ENCODE measurements at regions not wholly inside any gene's neighbourhood (a gene's known extent, or its start where the extent isn't known, plus 50 kb on each side); places are given as distances from the start of the nearest gene placed in this dataset.

GRCh38 chr1:58264462-58264861 lies 282.1 kb downstream of the OMA1 start:
- H3K9ac ChIP-seq (ENCODE audit: low read length in 5 of 5): no peak overlapping the region
- no peaks in the 10 kb centered on the region for H3K36me3 ChIP-seq (ENCODE audit: control insufficient read depth in 5 of 5, insufficient read depth in 5 of 5, low read length in 5 of 5)
- H3K9me3 ChIP-seq (ENCODE audit: control insufficient read depth in 5 of 5, low read length in 5 of 5): peaks cover 0 to 3% (median 0%) of the 10 kb centered on the region in 5 donors
- no peaks in the 10 kb centered on the region for H3K27me3 ChIP-seq (ENCODE audit: control insufficient read depth in 5 of 5, insufficient read depth in 4 of 5, low read length in 5 of 5)
- no peak overlapping the region for H3K4me3 ChIP-seq (ENCODE audit: low read depth in 1 of 5, low read length in 5 of 5)
- no peaks in the 10 kb centered on the region for H3K4me1 ChIP-seq (ENCODE audit: control insufficient read depth in 5 of 5, insufficient read depth in 5 of 5, low read length in 5 of 5)
- H3K27ac ChIP-seq (ENCODE audit: low read depth, low read length): no peak overlapping the region

GRCh38 chr1:58262702-58263101 lies 283.8 kb downstream of the OMA1 start:
- Histone ChIP-seq H3K9me3 (ENCODE audit: control insufficient read depth in 5 of 5, low read length in 5 of 5) (peaks cover 0 to under 1% (median 0%) of the 10 kb centered on the region in 5 donors), H3K36me3 (ENCODE audit: control insufficient read depth in 5 of 5, insufficient read depth in 5 of 5, low read length in 5 of 5) (no peaks in the 10 kb centered on the region), H3K27ac (ENCODE audit: low read depth, low read length) (no peak overlapping the region), H3K27me3 (ENCODE audit: control insufficient read depth in 5 of 5, insufficient read depth in 4 of 5, low read length in 5 of 5) (no peaks in the 10 kb centered on the region), H3K4me1 (ENCODE audit: control insufficient read depth in 5 of 5, insufficient read depth in 5 of 5, low read length in 5 of 5) (no peaks in the 10 kb centered on the region), H3K4me3 (ENCODE audit: low read depth in 1 of 5, low read length in 5 of 5) (no peak overlapping the region), H3K9ac (ENCODE audit: low read length in 5 of 5) (no peak overlapping the region)

- no peak overlapping the region for H3K4me3 ChIP-seq (ENCODE audit: low read depth in 1 of 5, low read length in 5 of 5)
- no peaks in the 10 kb centered on the region for H3K27me3 ChIP-seq (ENCODE audit: control insufficient read depth in 5 of 5, insufficient read depth in 4 of 5, low read length in 5 of 5)
- no peaks in the 10 kb centered on the region for H3K9me3 ChIP-seq (ENCODE audit: control insufficient read depth in 5 of 5, low read length in 5 of 5)
- no peak overlapping the region for H3K9ac ChIP-seq (ENCODE audit: low read length in 5 of 5)
- no peaks in the 10 kb centered on the region for H3K4me1 ChIP-seq (ENCODE audit: control insufficient read depth in 5 of 5, insufficient read depth in 5 of 5, low read length in 5 of 5)
- H3K27ac ChIP-seq (ENCODE audit: low read depth, low read length): no peak overlapping the region
- no peaks in the 10 kb centered on the region for H3K36me3 ChIP-seq (ENCODE audit: control insufficient read depth in 5 of 5, insufficient read depth in 5 of 5, low read length in 5 of 5)
These were observed 288.4 kb downstream of the OMA1 start for GRCh38 chr1:58258082-58258481.

GRCh38 chr1:58257003-58257402 lies 289.5 kb downstream of the OMA1 start:
- Histone ChIP-seq H3K27me3 (ENCODE audit: control insufficient read depth in 5 of 5, insufficient read depth in 4 of 5, low read length in 5 of 5) (no peaks in the 10 kb centered on the region), H3K9ac (ENCODE audit: low read length in 5 of 5) (no peak overlapping the region), H3K4me3 (ENCODE audit: low read depth in 1 of 5, low read length in 5 of 5) (no peak overlapping the region), H3K27ac (ENCODE audit: low read depth, low read length) (no peak overlapping the region), H3K36me3 (ENCODE audit: control insufficient read depth in 5 of 5, insufficient read depth in 5 of 5, low read length in 5 of 5) (no peaks in the 10 kb centered on the region), H3K4me1 (ENCODE audit: control insufficient read depth in 5 of 5, insufficient read depth in 5 of 5, low read length in 5 of 5) (no peaks in the 10 kb centered on the region), H3K9me3 (ENCODE audit: control insufficient read depth in 5 of 5, low read length in 5 of 5) (no peaks in the 10 kb centered on the region)

- no peaks in the 10 kb centered on the region for H3K27me3 ChIP-seq (ENCODE audit: control insufficient read depth in 5 of 5, insufficient read depth in 4 of 5, low read length in 5 of 5)
- H3K36me3 ChIP-seq (ENCODE audit: control insufficient read depth in 5 of 5, insufficient read depth in 5 of 5, low read length in 5 of 5): no peaks in the 10 kb centered on the region
- no peak overlapping the region for H3K9ac ChIP-seq (ENCODE audit: low read length in 5 of 5)
- H3K4me3 ChIP-seq (ENCODE audit: low read depth in 1 of 5, low read length in 5 of 5): no peak overlapping the region
- no peaks in the 10 kb centered on the region for H3K4me1 ChIP-seq (ENCODE audit: control insufficient read depth in 5 of 5, insufficient read depth in 5 of 5, low read length in 5 of 5)
- no peaks in the 10 kb centered on the region for H3K9me3 ChIP-seq (ENCODE audit: control insufficient read depth in 5 of 5, low read length in 5 of 5)
- H3K27ac ChIP-seq (ENCODE audit: low read depth, low read length): no peak overlapping the region
These were observed 290.0 kb downstream of the OMA1 start for GRCh38 chr1:58256546-58256945.

- Histone ChIP-seq H3K9ac (ENCODE audit: low read length in 5 of 5) (no peak overlapping the region), H3K4me3 (ENCODE audit: low read depth in 1 of 5, low read length in 5 of 5) (no peak overlapping the region), H3K27ac (ENCODE audit: low read depth, low read length) (no peak overlapping the region), H3K36me3 (ENCODE audit: control insufficient read depth in 5 of 5, insufficient read depth in 5 of 5, low read length in 5 of 5) (no peaks in the 10 kb centered on the region), H3K4me1 (ENCODE audit: control insufficient read depth in 5 of 5, insufficient read depth in 5 of 5, low read length in 5 of 5) (no peaks in the 10 kb centered on the region), H3K9me3 (ENCODE audit: control insufficient read depth in 5 of 5, low read length in 5 of 5) (no peaks in the 10 kb centered on the region), H3K27me3 (ENCODE audit: control insufficient read depth in 5 of 5, insufficient read depth in 4 of 5, low read length in 5 of 5) (no peaks in the 10 kb centered on the region)
These were observed 290.5 kb downstream of the OMA1 start for GRCh38 chr1:58256041-58256440.

- Histone ChIP-seq H3K4me1 (ENCODE audit: control insufficient read depth in 5 of 5, insufficient read depth in 5 of 5, low read length in 5 of 5) (peaks cover 0 to 2% (median 2%) of the 10 kb centered on the region in 5 donors), H3K36me3 (ENCODE audit: control insufficient read depth in 5 of 5, insufficient read depth in 5 of 5, low read length in 5 of 5) (no peaks in the 10 kb centered on the region), H3K27ac (ENCODE audit: low read depth, low read length) (no peak overlapping the region), H3K4me3 (ENCODE audit: low read depth in 1 of 5, low read length in 5 of 5) (no peak overlapping the region), H3K27me3 (ENCODE audit: control insufficient read depth in 5 of 5, insufficient read depth in 4 of 5, low read length in 5 of 5) (peaks cover 0 to 6% (median 4%) of the 10 kb centered on the region in 5 donors), H3K9ac (ENCODE audit: low read length in 5 of 5) (no peak overlapping the region), H3K9me3 (ENCODE audit: control insufficient read depth in 5 of 5, low read length in 5 of 5) (no peaks in the 10 kb centered on the region)
These were observed 291.3 kb downstream of the OMA1 start for GRCh38 chr1:58255192-58255591.

- Histone ChIP-seq H3K27ac (ENCODE audit: low read depth, low read length) (no peak overlapping the region), H3K4me3 (ENCODE audit: low read depth in 1 of 5, low read length in 5 of 5) (no peak overlapping the region), H3K4me1 (ENCODE audit: control insufficient read depth in 5 of 5, insufficient read depth in 5 of 5, low read length in 5 of 5) (peaks cover 0 to 12% (median 10%) of the 10 kb centered on the region in 5 donors), H3K36me3 (ENCODE audit: control insufficient read depth in 5 of 5, insufficient read depth in 5 of 5, low read length in 5 of 5) (no peaks in the 10 kb centered on the region), H3K9me3 (ENCODE audit: control insufficient read depth in 5 of 5, low read length in 5 of 5) (no peaks in the 10 kb centered on the region), H3K27me3 (ENCODE audit: control insufficient read depth in 5 of 5, insufficient read depth in 4 of 5, low read length in 5 of 5) (peaks cover 9 to 27% (median 23%) of the 10 kb centered on the region in 5 donors), H3K9ac (ENCODE audit: low read length in 5 of 5) (no peak overlapping the region)
These were observed 295.0 kb downstream of the OMA1 start for GRCh38 chr1:58251430-58252073.

GRCh38 chr1:58250587-58250948 lies 296.0 kb downstream of the OMA1 start:
- H3K36me3 ChIP-seq (ENCODE audit: control insufficient read depth in 5 of 5, insufficient read depth in 5 of 5, low read length in 5 of 5): no peaks in the 10 kb centered on the region
- no peaks in the 10 kb centered on the region for H3K9me3 ChIP-seq (ENCODE audit: control insufficient read depth in 5 of 5, low read length in 5 of 5)
- peak overlapping the region in 1 of 5 donors; percentile 2 for H3K4me3 ChIP-seq (ENCODE audit: low read depth in 1 of 5, low read length in 5 of 5)
- peaks cover 12 to 27% (median 25%) of the 10 kb centered on the region in 5 donors for H3K27me3 ChIP-seq (ENCODE audit: control insufficient read depth in 5 of 5, insufficient read depth in 4 of 5, low read length in 5 of 5)
- no peak overlapping the region for H3K9ac ChIP-seq (ENCODE audit: low read length in 5 of 5)
- H3K4me1 ChIP-seq (ENCODE audit: control insufficient read depth in 5 of 5, insufficient read depth in 5 of 5, low read length in 5 of 5): peaks cover 0 to 12% (median 10%) of the 10 kb centered on the region in 5 donors
- H3K27ac ChIP-seq (ENCODE audit: low read depth, low read length): no peak overlapping the region

GRCh38 chr1:58249737-58250586 lies 296.6 kb downstream of the OMA1 start:
- H3K9me3 ChIP-seq (ENCODE audit: control insufficient read depth in 5 of 5, low read length in 5 of 5): no peaks in the 10 kb centered on the region
- peak overlapping the region in 2 of 5 donors; percentile 2 for H3K4me3 ChIP-seq (ENCODE audit: low read depth in 1 of 5, low read length in 5 of 5)
- no peaks in the 10 kb centered on the region for H3K36me3 ChIP-seq (ENCODE audit: control insufficient read depth in 5 of 5, insufficient read depth in 5 of 5, low read length in 5 of 5)
- peaks cover 0 to 12% (median 10%) of the 10 kb centered on the region in 5 donors for H3K4me1 ChIP-seq (ENCODE audit: control insufficient read depth in 5 of 5, insufficient read depth in 5 of 5, low read length in 5 of 5)
- no peak overlapping the region for H3K9ac ChIP-seq (ENCODE audit: low read length in 5 of 5)
- no peak overlapping the region for H3K27ac ChIP-seq (ENCODE audit: low read depth, low read length)
- H3K27me3 ChIP-seq (ENCODE audit: control insufficient read depth in 5 of 5, insufficient read depth in 4 of 5, low read length in 5 of 5): peaks cover 12 to 27% (median 25%) of the 10 kb centered on the region in 5 donors

All from subcutaneous abdominal adipose tissue (tissue), 5 donors.